GM21447 (cell line): ENCODE measurements at regions not wholly inside any gene's neighbourhood (a gene's known extent, or its start where the extent isn't known, plus 50 kb on each side); places are given as distances from the start of the nearest gene placed in this dataset.

Experiments used
- ATAC-seq: cut with Tn5 transposase; IDR thresholded peaks from one replicate; pipeline ENCODE4 v1.9.1; 2021; ENCODE audit not compliant: unreplicated experiment

- no peak for ATAC-seq
These were observed 718.2 kb upstream of the GRM7 start for GRCh38 chr3:6142707-6143106.

- ATAC-seq: no peak
These were observed 713.0 kb upstream of the GRM7 start for GRCh38 chr3:6147883-6148282.

- no peak for ATAC-seq
These were observed 705.1 kb upstream of the GRM7 start for GRCh38 chr3:6155650-6156338.

GRCh38 chr3:6165951-6166350 lies 695.0 kb upstream of the GRM7 start:
- no peak for ATAC-seq

DNA sequence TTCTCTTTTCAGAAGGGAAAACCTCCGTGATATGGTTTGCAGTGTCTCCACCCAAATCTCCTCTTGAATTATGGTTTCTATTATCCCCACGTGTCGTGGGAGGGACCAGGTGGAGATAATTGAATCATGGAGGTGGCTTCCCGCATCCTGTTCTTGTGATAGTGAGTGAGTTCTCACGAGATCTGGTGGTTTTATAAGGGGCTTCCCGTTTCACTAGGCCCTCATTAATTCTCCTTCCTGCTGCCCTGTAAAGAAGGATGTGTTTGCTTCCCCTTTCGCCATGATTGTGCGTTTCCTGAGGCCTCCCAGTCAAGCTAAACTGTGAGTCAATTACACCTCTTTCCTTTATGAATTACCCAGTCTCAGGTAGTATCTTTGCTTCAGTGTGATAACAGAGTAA lies 692.7 kb upstream of the GRM7 start:
- ATAC-seq: no peak

DNA sequence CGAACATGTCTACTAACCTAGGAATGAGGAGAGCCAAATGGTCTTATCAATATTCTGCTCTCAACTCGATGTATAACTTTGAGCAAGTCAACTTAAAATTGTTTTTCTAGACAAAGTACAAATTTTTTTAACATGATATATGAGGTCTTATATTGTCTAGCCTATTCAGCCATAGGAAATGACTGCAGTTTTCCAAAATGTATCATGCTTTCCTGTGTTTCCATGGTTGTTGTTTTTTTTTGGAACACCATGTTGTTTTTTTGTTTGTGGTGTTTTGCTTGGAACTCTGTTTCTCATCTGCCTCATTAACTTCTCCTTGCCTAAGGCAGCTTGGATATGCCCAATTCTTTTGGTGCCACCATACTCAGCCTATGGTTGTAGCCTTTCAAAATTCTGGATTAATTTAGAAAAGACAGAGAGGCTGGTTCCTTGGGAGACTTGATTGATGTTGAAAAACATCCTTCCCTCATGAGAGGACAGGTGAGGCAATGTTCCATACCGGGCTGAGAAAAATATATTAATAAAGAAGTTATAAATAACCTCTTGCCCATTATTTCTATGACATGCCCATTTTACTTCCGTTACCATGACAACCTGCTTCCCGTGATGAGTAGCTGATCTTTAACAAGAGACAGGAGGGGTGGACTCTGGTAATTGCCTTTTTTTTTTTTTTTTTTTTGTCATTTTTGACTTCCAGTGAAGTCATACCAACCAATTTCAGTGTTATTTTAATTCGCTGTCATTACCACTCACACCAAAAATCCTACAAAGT lies 687.9 kb upstream of the GRM7 start:
- no peak for ATAC-seq

DNA sequence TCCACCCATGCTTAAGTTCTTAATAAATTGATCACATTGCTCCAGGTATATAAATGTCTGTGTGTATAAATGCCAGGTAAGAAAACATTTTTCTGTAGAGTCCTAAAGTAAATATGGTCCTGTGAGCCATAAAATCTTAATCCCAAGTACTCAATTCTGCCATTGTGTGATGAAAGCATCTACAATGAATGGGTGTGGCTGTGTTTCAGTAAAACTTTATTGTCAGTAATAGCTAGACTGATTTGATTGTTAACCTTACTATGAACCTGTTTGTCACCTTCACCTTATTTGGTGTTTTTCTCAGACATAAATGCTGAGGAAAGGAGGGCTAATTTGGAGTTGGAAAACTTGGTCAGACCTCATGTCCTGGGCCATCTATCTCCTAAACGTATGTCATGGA lies 683.5 kb upstream of the GRM7 start:
- ATAC-seq: no peak

- ATAC-seq: no peak
These were observed 681.2 kb upstream of the GRM7 start for GRCh38 chr3:6179761-6180160.

- no peak for ATAC-seq
These were observed 680.7 kb upstream of the GRM7 start for GRCh38 chr3:6180171-6180570.

- ATAC-seq: no peak
These were observed 678.4 kb upstream of the GRM7 start for GRCh38 chr3:6182476-6182875.

GRCh38 chr3:6182909-6183308 lies 678.0 kb upstream of the GRM7 start:
- no peak for ATAC-seq

DNA sequence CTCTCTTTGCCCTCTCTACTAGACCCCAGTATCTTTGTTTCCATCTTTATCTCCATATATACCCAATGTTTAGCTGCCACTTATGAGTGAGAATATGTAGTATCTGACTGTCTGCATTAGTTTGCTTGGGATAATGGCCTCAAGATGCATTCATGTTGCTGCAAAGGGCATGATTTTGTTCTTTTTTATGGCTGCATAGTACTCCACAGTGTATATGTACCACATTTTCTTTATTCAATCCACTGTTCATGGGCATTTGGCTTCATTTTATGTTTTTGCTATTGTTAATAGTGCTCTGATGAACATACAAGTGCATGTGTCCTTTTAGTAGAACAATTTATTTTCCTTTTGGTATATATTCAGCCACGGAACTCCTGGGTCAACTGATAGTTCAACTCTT lies 671.5 kb upstream of the GRM7 start:
- ATAC-seq: no peak

DNA sequence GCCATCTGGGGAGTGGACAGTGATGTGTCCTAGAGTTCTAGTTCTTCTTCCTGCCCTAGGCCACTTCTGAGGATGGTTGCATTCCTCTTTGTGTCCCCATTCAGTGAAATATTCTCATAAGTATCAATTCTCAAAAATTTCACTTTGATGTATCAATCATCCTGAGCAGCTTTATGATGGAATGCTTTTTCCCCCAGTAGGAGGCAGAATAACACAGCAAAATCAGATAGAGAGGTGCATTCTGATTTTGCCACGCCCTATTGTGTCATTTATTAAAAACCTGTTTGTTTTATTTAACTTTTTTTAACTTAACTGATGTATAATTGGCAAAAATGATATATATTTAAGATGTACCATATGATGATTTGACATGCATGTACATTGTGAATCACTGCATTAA lies 656.0 kb upstream of the GRM7 start:
- no peak for ATAC-seq

- no peak for ATAC-seq
These were observed 644.5 kb upstream of the GRM7 start for GRCh38 chr3:6216135-6217026.

- ATAC-seq: no peak
These were observed 640.5 kb upstream of the GRM7 start for GRCh38 chr3:6220447-6220846.

- no peak for ATAC-seq
These were observed 638.8 kb upstream of the GRM7 start for GRCh38 chr3:6222069-6222468.

- ATAC-seq: no peak
These were observed 637.3 kb upstream of the GRM7 start for GRCh38 chr3:6223572-6223971.

DNA sequence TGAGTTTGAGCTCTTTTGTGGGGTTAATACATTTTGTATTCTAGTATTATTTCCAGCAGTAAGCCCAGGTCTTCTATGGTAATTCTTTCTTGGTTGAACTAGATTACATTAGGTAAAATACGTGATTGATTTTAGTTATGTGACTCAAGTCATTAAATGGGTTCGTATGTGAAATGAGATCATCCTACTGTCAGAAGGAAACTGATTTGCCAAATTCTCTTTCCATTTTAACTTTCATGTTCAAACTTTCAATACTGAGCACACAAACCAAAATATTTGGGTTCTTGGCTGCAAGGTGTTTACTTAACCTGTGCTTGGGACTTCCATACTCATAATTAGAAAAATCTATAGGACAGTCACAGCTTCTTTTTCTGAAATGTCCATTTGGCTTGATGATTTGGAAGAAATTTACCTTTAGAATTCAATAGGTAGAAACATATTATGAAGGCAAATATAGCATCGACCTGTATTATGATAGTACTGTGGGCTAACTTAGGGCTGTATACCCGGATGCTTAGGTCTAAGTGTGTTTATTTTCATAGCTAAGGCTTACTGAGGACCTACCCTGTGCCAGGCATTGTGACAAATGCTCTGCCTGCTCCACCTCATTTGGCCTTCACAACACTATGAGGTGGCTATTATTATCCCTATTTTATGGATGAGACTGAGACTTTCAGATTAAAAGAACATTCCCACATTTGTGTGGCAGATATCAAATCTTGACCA lies 631.8 kb upstream of the GRM7 start:
- ATAC-seq: no peak

DNA sequence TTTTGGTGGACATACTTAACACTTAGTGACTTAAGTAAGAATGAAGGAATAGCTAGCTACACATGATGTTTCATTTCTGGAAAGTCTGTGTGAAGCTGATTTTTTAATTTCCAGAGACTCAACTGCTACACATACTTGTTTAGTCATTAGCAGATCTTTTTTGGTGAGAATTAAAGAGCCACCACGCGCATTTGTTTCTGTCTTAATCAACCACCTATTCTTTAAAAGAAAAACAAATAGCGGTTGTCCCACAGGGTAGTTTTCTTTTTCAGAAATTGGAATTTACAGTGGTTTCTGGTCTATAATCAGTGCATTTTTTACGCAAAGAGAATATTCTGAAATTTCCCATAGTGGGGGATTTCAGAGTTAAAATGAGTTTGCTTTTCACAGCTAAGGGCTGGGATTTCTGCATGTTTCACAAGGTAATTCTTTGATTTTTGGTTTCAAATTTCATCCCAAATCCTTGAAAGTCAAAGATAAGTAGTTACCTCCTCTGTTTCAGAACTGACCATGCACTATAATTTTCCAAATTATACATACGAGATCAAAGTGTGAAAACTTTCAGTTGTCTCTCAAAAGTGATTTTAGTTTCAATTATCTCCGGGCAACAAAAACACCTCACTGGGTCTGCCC lies 631.0 kb upstream of the GRM7 start:
- no peak for ATAC-seq

DNA sequence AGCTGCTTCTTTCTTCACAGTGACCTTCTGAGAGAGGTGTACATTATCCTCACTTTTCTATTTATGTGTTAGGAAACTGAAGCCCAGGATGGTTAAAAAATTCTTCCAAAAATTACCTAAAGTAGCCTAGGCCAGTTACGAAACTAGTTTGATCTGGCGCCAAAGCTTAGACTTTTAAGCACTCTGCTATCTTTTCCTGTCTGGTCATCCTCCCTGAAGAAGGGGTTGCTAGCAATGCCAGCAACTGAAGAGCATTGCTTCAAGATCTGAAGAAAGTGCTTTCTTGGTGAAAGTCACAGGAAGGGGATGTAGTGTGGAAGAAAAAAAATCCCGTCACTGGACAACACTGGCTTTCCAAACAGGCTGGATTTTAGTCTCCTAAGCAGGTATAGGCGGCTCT lies 618.8 kb upstream of the GRM7 start:
- no peak for ATAC-seq

GRCh38 chr3:6248528-6248927 lies 612.4 kb upstream of the GRM7 start:
- no peak for ATAC-seq
